PFSK-1 (cell line): ENCODE measurements at regions not wholly inside any gene's neighbourhood (a gene's known extent, or its start where the extent isn't known, plus 50 kb on each side); places are given as distances from the start of the nearest gene placed in this dataset.

Source experiments
- FOXP2 ChIP-seq: optimal IDR thresholded peaks from 2 replicates; pipeline ENCODE3; 2011; ENCODE audit warnings: borderline replicate concordance, control low read depth, inconsistent platforms; ENCODE audit not compliant: insufficient read depth; ENCODE audit errors: extremely low read length, extremely low read depth
- POLR2AphosphoS5 ChIP-seq: IDR thresholded peaks from 2 replicates; pipeline ENCODE4 v1.6.1; 2012; ENCODE audit warnings: low read depth, mild to moderate bottlenecking, control low read depth, low read length, moderate library complexity
- REST ChIP-seq, 2 experiments: IDR thresholded peaks; 2 replicates each; pipeline versions ENCODE4 v1.6.1 to v1.8.0; 2011 to 2012; ENCODE audit warnings: low read depth in 2 of 2, low read length in 2 of 2, control low read depth in 1 of 2, inconsistent platforms in 1 of 2, mild to moderate bottlenecking in 1 of 2, moderate library complexity in 1 of 2; ENCODE audit not compliant: insufficient read depth in 1 of 2
- SIN3A ChIP-seq: IDR thresholded peaks from 2 replicates; pipeline ENCODE4 v1.6.1; 2012; ENCODE audit warnings: mild to moderate bottlenecking, low read length, moderate library complexity, borderline replicate concordance; ENCODE audit not compliant: insufficient read depth
- TAF1 ChIP-seq: IDR thresholded peaks from 2 replicates; pipeline ENCODE4 v1.6.1; 2012; ENCODE audit warnings: low read length, control low read depth, borderline replicate concordance; ENCODE audit not compliant: insufficient read depth

DNA sequence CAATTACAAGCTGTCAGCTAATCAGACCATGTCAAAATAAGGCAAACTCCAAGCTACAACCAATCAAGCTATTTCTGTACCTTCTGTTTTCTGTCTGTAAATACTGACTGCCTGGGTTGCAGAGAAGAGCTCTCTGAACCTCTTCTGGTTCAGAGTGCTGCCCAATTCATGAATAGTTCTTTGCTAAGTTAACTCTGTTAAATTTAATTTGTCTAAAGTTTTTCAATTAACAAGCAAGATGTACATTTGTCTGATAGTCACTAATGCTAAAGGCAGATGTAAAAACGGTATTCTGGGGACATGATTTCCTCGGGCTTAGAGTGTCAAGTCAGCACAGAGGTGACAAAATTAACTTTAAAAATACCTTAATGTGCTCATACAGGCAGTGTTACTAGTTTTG is 408.3 kb upstream of the CLINT1 start:
- no peak for TF ChIP-seq FOXP2
- no peak for TF ChIP-seq TAF1
- no peak for TF ChIP-seq POLR2AphosphoS5
- no peak for TF ChIP-seq REST (IDR thresholded peaks at IDR 0.05; ENCODE audit: insufficient read depth in 1 of 2, low read depth in 2 of 2, low read length in 2 of 2)
- no peak for TF ChIP-seq SIN3A

GRCh38 chr5:158265931-158266700 is 407.2 kb upstream of the CLINT1 start:
- TF ChIP-seq TAF1: no peak
- no peak for TF ChIP-seq REST (IDR thresholded peaks at IDR 0.05; ENCODE audit: insufficient read depth in 1 of 2, low read depth in 2 of 2, low read length in 2 of 2)
- TF ChIP-seq POLR2AphosphoS5: no peak
- TF ChIP-seq FOXP2: no peak
- TF ChIP-seq SIN3A: no peak

DNA sequence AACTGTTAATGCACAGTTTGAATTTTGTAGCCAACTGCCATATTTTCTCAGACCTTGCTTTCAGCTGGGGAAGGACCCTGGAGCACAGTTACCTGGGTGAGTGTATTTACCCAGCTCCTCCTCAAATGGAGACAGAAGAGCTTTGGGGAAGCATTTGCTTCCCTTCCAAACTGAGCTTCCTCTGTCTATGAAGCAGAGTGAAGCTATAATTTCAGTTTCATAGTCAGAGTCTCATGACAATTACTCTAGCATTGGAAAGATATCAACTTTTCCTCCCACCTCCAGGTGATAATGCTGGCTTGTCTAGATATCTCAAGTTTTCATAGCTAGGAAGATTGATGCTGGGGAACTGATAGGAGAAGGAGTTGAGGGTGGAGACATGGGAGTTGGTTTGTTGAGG is 406.4 kb upstream of the CLINT1 start:
- TF ChIP-seq SIN3A (no peak), POLR2AphosphoS5 (no peak), TAF1 (no peak), FOXP2 (no peak), REST (IDR thresholded peaks at IDR 0.05; ENCODE audit: insufficient read depth in 1 of 2, low read depth in 2 of 2, low read length in 2 of 2) (no peak)

- TF ChIP-seq TAF1 (no peak), FOXP2 (no peak), REST (IDR thresholded peaks at IDR 0.05; ENCODE audit: insufficient read depth in 1 of 2, low read depth in 2 of 2, low read length in 2 of 2) (no peak), POLR2AphosphoS5 (no peak)
Measured at GRCh38 chr5:158264264-158264663, 405.3 kb upstream of the CLINT1 start.
